B cell (primary cell): ENCODE measurements at regions not wholly inside any gene's neighbourhood (a gene's known extent, or its start where the extent isn't known, plus 50 kb on each side); places are given as distances from the start of the nearest gene placed in this dataset.

Experiments
- ATAC-seq: fragments of 200-7000 bp; cut with Tn5 transposase; one replicate; pipeline ENCODE4 v1.10.0; 2021; ENCODE audit warnings: low read depth, mild to moderate bottlenecking, moderate number of reproducible peaks, moderate library complexity
- CTCF ChIA-PET: fragments of 350-600 bp; sonication (Branson Sonifier 250); formaldehyde crosslinking; loops from one replicate; lab custom pipeline; 2021; ENCODE audit warnings: antibody characterized with exemption, inconsistent platforms; lab: Charles Lee
- POLR2A ChIA-PET: fragments of 350-600 bp; sonication (Branson Sonifier 250); formaldehyde crosslinking; loops from one replicate; lab custom pipeline; 2021; ENCODE audit warnings: antibody characterized with exemption; lab: Charles Lee
- DNase-seq: peaks from one replicate; pipeline ENCODE4 v3.0.0; 2013
- H2AFZ ChIP-seq: 2 replicates; pipeline ENCODE4 v1.6.1; 2012; ENCODE audit warnings: mild to moderate bottlenecking, low read depth, low read length; ENCODE audit not compliant: insufficient read depth, poor library complexity, severe bottlenecking
- H3K27ac ChIP-seq, 2 donors: 1 replicate in 1 of 2; 2 replicates in 1 of 2; pipeline ENCODE4 v1.5.1; 2012 to 2013; ENCODE audit warnings: low read length in 2 of 2, mild to moderate bottlenecking in 2 of 2, moderate library complexity in 1 of 2
- H3K27me3 ChIP-seq, 4 experiments: fragments of 200-600 bp in 1 of 4; sonication (generic) in 1 of 4; replicated peaks in 1 of 4; 1 replicate in 2 of 4; 2 replicates in 2 of 4; pipeline versions ENCODE4 v1.6.1 to v1.7.0; 2013 to 2016; ENCODE audit warnings: low read length in 3 of 4, mild to moderate bottlenecking in 2 of 4, mixed read lengths in 1 of 4, moderate library complexity in 1 of 4; ENCODE audit not compliant: insufficient read depth in 4 of 4, control insufficient read depth in 3 of 4; ENCODE audit errors: control extremely low read depth in 1 of 4
- H3K36me3 ChIP-seq, 2 experiments: replicated peaks in 1 of 2; 1 replicate in 1 of 2; 2 replicates in 1 of 2; pipeline versions ENCODE4 v1.6.1 to v1.7.1; 2013; ENCODE audit warnings: low read length in 1 of 2; ENCODE audit not compliant: insufficient read depth in 2 of 2, control insufficient read depth in 1 of 2; ENCODE audit errors: control extremely low read depth in 1 of 2, extremely low read depth in 1 of 2
- H3K4me1 ChIP-seq, 2 donors: fragments of 200-600 bp in 1 of 2; sonication (generic) in 1 of 2; 1 replicate in 1 of 2; 2 replicates in 1 of 2; pipeline versions ENCODE4 v1.5.1 to v1.6.1; 2013 to 2017; ENCODE audit warnings: low read length in 2 of 2; ENCODE audit not compliant: control insufficient read depth in 2 of 2, insufficient read depth in 2 of 2
- H3K4me2 ChIP-seq: replicated peaks from 2 replicates; pipeline ENCODE3; 2012; ENCODE audit warnings: mild to moderate bottlenecking, low read depth, low read length; ENCODE audit not compliant: poor library complexity, severe bottlenecking
- H3K4me3 ChIP-seq, 5 experiments: fragments of 200-600 bp in 1 of 5; sonication (generic) in 1 of 5; 1 replicate in 3 of 5; 2 replicates in 2 of 5; pipeline versions ENCODE4 v1.5.1 to v1.7.0; 2011 to 2016; ENCODE audit warnings: low read length in 4 of 5, mild to moderate bottlenecking in 4 of 5, low read depth in 2 of 5, control low read depth in 1 of 5, moderate library complexity in 1 of 5; ENCODE audit not compliant: insufficient read depth in 1 of 5; ENCODE audit errors: control extremely low read depth in 1 of 5, extremely low read depth in 1 of 5
- H3K79me2 ChIP-seq: fragments of 200-600 bp; sonication (generic); one replicate; pipeline ENCODE4 v1.6.0; 2016; ENCODE audit warnings: low read length; ENCODE audit not compliant: control insufficient read depth, insufficient read depth
- H3K9ac ChIP-seq: fragments of 200-600 bp; sonication (generic); 2 replicates; pipeline ENCODE4 v1.6.1; 2017; ENCODE audit warnings: mild to moderate bottlenecking, low read length, moderate library complexity
- H3K9me3 ChIP-seq, 3 donors: one replicate each; pipeline versions ENCODE4 v1.6.1 to v1.7.1; 2013; ENCODE audit warnings: low read length in 2 of 3; ENCODE audit not compliant: control insufficient read depth in 2 of 3, insufficient read depth in 1 of 3; ENCODE audit errors: control extremely low read depth in 1 of 3
- H4K20me1 ChIP-seq: 2 replicates; pipeline ENCODE4 v1.6.0; 2012; ENCODE audit warnings: mild to moderate bottlenecking, low read length; ENCODE audit not compliant: insufficient read depth, control insufficient read depth, poor library complexity, severe bottlenecking
- H3K27ac Mint-ChIP-seq: one replicate; pipeline ENCODE4 v1.8.0; 2021; ENCODE audit warnings: mixed read lengths
- H3K27me3 Mint-ChIP-seq: one replicate; pipeline ENCODE4 v1.8.0; 2021; ENCODE audit warnings: mixed read lengths
- H3K4me1 Mint-ChIP-seq: one replicate; pipeline ENCODE4 v1.8.0; 2021; ENCODE audit warnings: mixed read lengths
- H3K4me3 Mint-ChIP-seq: one replicate; pipeline ENCODE4 v1.8.0; 2021; ENCODE audit warnings: mixed read lengths
- H3K9me3 Mint-ChIP-seq: one replicate; pipeline ENCODE4 v1.8.0; 2022; ENCODE audit warnings: mixed read lengths; ENCODE audit not compliant: insufficient read depth
- CTCF ChIP-seq: fragments of 200-600 bp; IDR thresholded peaks from one replicate; pipeline ENCODE4 v1.8.0; 2022; ENCODE audit warnings: antibody characterized with exemption, mild to moderate bottlenecking
- EZH2 ChIP-seq: IDR thresholded peaks from 2 replicates; pipeline ENCODE4 v1.6.1; 2012; ENCODE audit warnings: borderline replicate concordance, low read depth, mild to moderate bottlenecking, moderate library complexity, low read length; ENCODE audit not compliant: insufficient read depth, poor library complexity, severe bottlenecking
- WGBS: methylation state at CpG from one replicate; pipeline ENCODE4 v1.1.5; 2013; ENCODE audit warnings: missing lambda C conversion rate; ENCODE audit not compliant: insufficient coverage; 5-methylcytosine and 5-hydroxymethylcytosine counted together
- intact Hi-C: fragments of 100-400 bp; cut with micrococcal nuclease; formaldehyde crosslinking; loops from one replicate; pipeline ENCODE4 v1.10.0; 2022

DNA sequence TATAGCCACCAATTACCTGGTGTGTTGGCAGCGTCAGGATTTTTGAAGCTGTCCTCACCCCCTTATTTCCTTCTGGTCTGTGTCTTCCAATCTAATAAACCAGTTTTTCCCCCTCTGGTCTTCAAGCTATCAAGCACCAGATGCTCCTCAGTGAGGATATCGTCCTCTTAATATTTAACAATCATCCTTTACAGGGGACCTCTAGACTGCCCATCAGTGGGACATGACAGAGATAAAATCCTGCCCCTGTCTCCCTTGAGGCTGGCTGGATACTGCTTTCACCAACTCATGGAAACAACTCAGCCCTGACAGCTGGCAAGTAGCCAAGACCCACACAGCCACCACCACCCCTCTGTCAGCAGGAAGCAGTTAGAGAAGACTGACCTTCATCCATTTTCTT is 421.0 kb upstream of the API5 start:
- H3K27ac Mint-ChIP-seq = no peak overlapping the region
- DNase-seq = no peak
- CTCF ChIA-PET = no interaction called here

DNA sequence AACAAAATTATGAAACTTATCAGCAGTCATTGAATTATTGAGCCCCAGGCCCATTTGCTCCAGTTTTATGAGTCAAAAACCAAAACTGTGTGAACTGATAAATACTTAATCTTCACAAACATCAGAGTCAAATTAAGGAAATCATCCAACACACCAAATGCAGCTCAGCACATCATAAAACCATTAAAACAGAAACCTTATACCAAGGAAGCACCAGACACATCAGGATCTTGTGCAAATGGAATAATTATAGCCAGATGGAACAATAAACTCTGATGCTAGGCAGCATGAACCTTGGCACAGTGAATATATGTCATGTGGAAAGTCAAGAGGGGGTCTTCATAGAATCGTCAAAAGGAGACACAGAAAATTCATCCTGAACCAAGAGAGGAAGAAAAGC is 410.7 kb upstream of the API5 start:
- no peak overlapping the region for H3K27ac Mint-ChIP-seq

More for the DNA sequence above, 421.0 kb upstream of the API5 start:
- Histone ChIP-seq H3K9me3 (no peaks in the 10 kb centered on the region), H2AFZ (no peak overlapping the region), H3K36me3 (no peaks in the 10 kb centered on the region), H3K27me3 (no peaks in the 10 kb centered on the region), H3K4me2 (no peak overlapping the region), H3K4me1 (no peaks in the 10 kb centered on the region), H3K4me3 (no peak overlapping the region), H3K79me2 (no peaks in the 10 kb centered on the region), H4K20me1 (no peaks in the 10 kb centered on the region), H3K27ac (no peak overlapping the region), H3K9ac (no peak overlapping the region)
- WGBS = 41% methylated on average over 2 of the region's 2 CpGs
- no peak for ATAC-seq
- intact Hi-C loops = no loop called here
- POLR2A ChIA-PET = no interaction called here
- Mint-ChIP-seq H3K4me1 (no peaks in the 10 kb centered on the region), H3K4me3 (no peak overlapping the region), H3K9me3 (peaks cover under 1% of the 10 kb centered on the region), H3K27me3 (no peaks in the 10 kb centered on the region)
- TF ChIP-seq CTCF = no peak
- no peak for TF ChIP-seq EZH2

More for the DNA sequence above, 410.7 kb upstream of the API5 start:
- Histone ChIP-seq H3K79me2 (no peaks in the 10 kb centered on the region), H3K27me3 (no peaks in the 10 kb centered on the region), H3K4me1 (no peaks in the 10 kb centered on the region), H2AFZ (no peak overlapping the region), H4K20me1 (no peaks in the 10 kb centered on the region), H3K9me3 (peaks cover 0 to 1% (median 0%) of the 10 kb centered on the region in 3 donors), H3K36me3 (no peaks in the 10 kb centered on the region), H3K4me3 (no peak overlapping the region), H3K9ac (no peak overlapping the region), H3K27ac (no peak overlapping the region), H3K4me2 (no peak overlapping the region)
- TF ChIP-seq CTCF (no peak), EZH2 (no peak)
- DNase-seq (no peak), ATAC-seq (no peak)
- Mint-ChIP-seq H3K27me3 (no peaks in the 10 kb centered on the region), H3K4me3 (no peak overlapping the region), H3K9me3 (peaks cover 9% of the 10 kb centered on the region), H3K4me1 (no peaks in the 10 kb centered on the region)
- ChIA-PET CTCF (no interaction called here), POLR2A (no interaction called here)
- intact Hi-C loops = loop anchor here (10.0 kb wide), 1 partner anchor 56 kb away; no protein-coding TSS in a partner anchor
- WGBS = no CpG with 5 or more reads among the region's 1 CpG
